Caki2 (cell line): ENCODE measurements at regions not wholly inside any gene's neighbourhood (a gene's known extent, or its start where the extent isn't known, plus 50 kb on each side); places are given as distances from the start of the nearest gene placed in this dataset.
"Not testable (repeated sequence)": the region's sequence is repeated elsewhere in the genome, so short reads cannot be mapped to it uniquely, and the experiment has no call there.

Experiments used
- DNase-seq: peaks from one replicate; pipeline ENCODE4 v3.0.0-alpha.2; 2015; ENCODE audit warnings: low read depth
- in situ Hi-C: cut with HindIII; loops from 2 replicates; pipeline ENCODE4 v1.10.0; 2016; ENCODE audit warnings: low sequenced_read_pairs, low pct_unique_long_range_greater_than_20kb, mixed read lengths

GRCh38 chr2:8125741-8126711, 555.8 kb upstream of the ID2 start:
- in situ Hi-C loops, result no loop called here
- no peak for DNase-seq

- in situ Hi-C loops, result no loop called here
- no peak for DNase-seq
Observed at GRCh38 chr2:8126783-8127182, 555.1 kb upstream of the ID2 start.

- DNase-seq, in situ Hi-C loops: not testable (repeated sequence)
Observed at GRCh38 chr2:8131423-8131822, 550.4 kb upstream of the ID2 start.

GRCh38 chr2:8132351-8132831, 549.5 kb upstream of the ID2 start:
- in situ Hi-C loops, result no loop called here
- DNase-seq, result no peak

GRCh38 chr2:8132879-8133278, 549.0 kb upstream of the ID2 start:
- DNase-seq, result no peak
- in situ Hi-C loops, result no loop called here

GRCh38 chr2:8133363-8133762, 548.5 kb upstream of the ID2 start:
- in situ Hi-C loops, result no loop called here
- no peak for DNase-seq

GRCh38 chr2:8133913-8134472, 547.9 kb upstream of the ID2 start:
- no peak for DNase-seq
- in situ Hi-C loops, result no loop called here

- in situ Hi-C loops, result no loop called here
Observed at GRCh38 chr2:8134473-8134932, 547.4 kb upstream of the ID2 start.

GRCh38 chr2:8134985-8135682, 546.7 kb upstream of the ID2 start:
- no peak for DNase-seq
- in situ Hi-C loops, result no loop called here

More at GRCh38 chr2:8134473-8134932, 547.4 kb upstream of the ID2 start:
- DNase-seq, result no peak

GRCh38 chr2:8137801-8138200, 544.1 kb upstream of the ID2 start:
- DNase-seq, result no peak
- in situ Hi-C loops, result no loop called here

GRCh38 chr2:8138525-8138922, 543.3 kb upstream of the ID2 start:
- in situ Hi-C loops, result no loop called here
- DNase-seq, result no peak

- DNase-seq, result no peak
- in situ Hi-C loops, result no loop called here
Observed at GRCh38 chr2:8138923-8139667, 542.8 kb upstream of the ID2 start.

GRCh38 chr2:8139668-8140200, 542.1 kb upstream of the ID2 start:
- in situ Hi-C loops, result no loop called here
- DNase-seq, result no peak

GRCh38 chr2:8141079-8141707, 540.7 kb upstream of the ID2 start:
- DNase-seq, result no peak
- in situ Hi-C loops, result no loop called here

- in situ Hi-C loops, result no loop called here
- DNase-seq, result no peak
Observed at GRCh38 chr2:8141780-8142179, 540.1 kb upstream of the ID2 start.

GRCh38 chr2:8142461-8142860, 539.4 kb upstream of the ID2 start:
- DNase-seq, result no peak
- in situ Hi-C loops, result no loop called here

GRCh38 chr2:8144131-8144631, 537.7 kb upstream of the ID2 start:
- DNase-seq, result no peak
- in situ Hi-C loops, result no loop called here
